ENCODE measurements at regions not wholly inside any gene's neighbourhood (a gene's known extent, or its start where the extent isn't known, plus 50 kb on each side); places are given as distances from the start of the nearest gene placed in this dataset.

- no peak for TF ChIP-seq RARB (CRISPR knock-in tag; IDR thresholded peaks at IDR 0.05)
- no peak for TF ChIP-seq ZFP30 (CRISPR knock-in tag; IDR thresholded peaks at IDR 0.05)
- TF ChIP-seq, protein P1, sequence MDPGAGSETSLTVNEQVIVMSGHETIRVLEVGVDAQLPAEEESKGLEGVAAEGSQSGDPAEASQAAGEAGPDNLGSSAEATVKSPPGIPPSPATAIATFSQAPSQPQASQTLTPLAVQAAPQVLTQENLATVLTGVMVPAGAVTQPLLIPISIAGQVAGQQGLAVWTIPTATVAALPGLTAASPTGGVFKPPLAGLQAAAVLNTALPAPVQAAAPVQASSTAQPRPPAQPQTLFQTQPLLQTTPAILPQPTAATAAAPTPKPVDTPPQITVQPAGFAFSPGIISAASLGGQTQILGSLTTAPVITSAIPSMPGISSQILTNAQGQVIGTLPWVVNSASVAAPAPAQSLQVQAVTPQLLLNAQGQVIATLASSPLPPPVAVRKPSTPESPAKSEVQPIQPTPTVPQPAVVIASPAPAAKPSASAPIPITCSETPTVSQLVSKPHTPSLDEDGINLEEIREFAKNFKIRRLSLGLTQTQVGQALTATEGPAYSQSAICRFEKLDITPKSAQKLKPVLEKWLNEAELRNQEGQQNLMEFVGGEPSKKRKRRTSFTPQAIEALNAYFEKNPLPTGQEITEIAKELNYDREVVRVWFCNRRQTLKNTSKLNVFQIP (CRISPR knock-in tag; IDR thresholded peaks at IDR 0.05; ENCODE audit: borderline replicate concordance, low read depth), result no peak
- no peak for TF ChIP-seq TSHZ2 (CRISPR knock-in tag; IDR thresholded peaks at IDR 0.05)
- no peak for TF ChIP-seq ZC3H10 (CRISPR knock-in tag; IDR thresholded peaks at IDR 0.05)
- no peak for TF ChIP-seq TOX (CRISPR knock-in tag; IDR thresholded peaks at IDR 0.05; ENCODE audit: borderline replicate concordance)
- ATAC-seq, result no peak
Measured at GRCh38 chr2:171241771-171242170, 81.1 kb upstream of the TLK1 start.

GRCh38 chr2:171238946-171239345, 78.3 kb upstream of the TLK1 start:
- no peak for ATAC-seq
- no peak for TF ChIP-seq ZC3H10 (CRISPR knock-in tag; IDR thresholded peaks at IDR 0.05)
- TF ChIP-seq PPARA (CRISPR knock-in tag; IDR thresholded peaks at IDR 0.05; ENCODE audit: borderline replicate concordance), result no peak
- TF ChIP-seq RARB (CRISPR knock-in tag; IDR thresholded peaks at IDR 0.05), result no peak
- TF ChIP-seq, protein P2, sequence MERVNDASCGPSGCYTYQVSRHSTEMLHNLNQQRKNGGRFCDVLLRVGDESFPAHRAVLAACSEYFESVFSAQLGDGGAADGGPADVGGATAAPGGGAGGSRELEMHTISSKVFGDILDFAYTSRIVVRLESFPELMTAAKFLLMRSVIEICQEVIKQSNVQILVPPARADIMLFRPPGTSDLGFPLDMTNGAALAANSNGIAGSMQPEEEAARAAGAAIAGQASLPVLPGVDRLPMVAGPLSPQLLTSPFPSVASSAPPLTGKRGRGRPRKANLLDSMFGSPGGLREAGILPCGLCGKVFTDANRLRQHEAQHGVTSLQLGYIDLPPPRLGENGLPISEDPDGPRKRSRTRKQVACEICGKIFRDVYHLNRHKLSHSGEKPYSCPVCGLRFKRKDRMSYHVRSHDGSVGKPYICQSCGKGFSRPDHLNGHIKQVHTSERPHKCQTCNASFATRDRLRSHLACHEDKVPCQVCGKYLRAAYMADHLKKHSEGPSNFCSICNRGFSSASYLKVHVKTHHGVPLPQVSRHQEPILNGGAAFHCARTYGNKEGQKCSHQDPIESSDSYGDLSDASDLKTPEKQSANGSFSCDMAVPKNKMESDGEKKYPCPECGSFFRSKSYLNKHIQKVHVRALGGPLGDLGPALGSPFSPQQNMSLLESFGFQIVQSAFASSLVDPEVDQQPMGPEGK (CRISPR knock-in tag; IDR thresholded peaks at IDR 0.05; ENCODE audit: borderline replicate concordance), result no peak
- no peak for TF ChIP-seq ZFP3 (CRISPR knock-in tag; IDR thresholded peaks at IDR 0.05)
- TF ChIP-seq, protein P3, sequence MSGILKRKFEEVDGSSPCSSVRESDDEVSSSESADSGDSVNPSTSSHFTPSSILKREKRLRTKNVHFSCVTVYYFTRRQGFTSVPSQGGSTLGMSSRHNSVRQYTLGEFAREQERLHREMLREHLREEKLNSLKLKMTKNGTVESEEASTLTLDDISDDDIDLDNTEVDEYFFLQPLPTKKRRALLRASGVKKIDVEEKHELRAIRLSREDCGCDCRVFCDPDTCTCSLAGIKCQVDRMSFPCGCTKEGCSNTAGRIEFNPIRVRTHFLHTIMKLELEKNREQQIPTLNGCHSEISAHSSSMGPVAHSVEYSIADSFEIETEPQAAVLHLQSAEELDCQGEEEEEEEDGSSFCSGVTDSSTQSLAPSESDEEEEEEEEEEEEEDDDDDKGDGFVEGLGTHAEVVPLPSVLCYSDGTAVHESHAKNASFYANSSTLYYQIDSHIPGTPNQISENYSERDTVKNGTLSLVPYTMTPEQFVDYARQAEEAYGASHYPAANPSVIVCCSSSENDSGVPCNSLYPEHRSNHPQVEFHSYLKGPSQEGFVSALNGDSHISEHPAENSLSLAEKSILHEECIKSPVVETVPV (CRISPR knock-in tag; IDR thresholded peaks at IDR 0.05), result no peak
- TF ChIP-seq ZNF8 (CRISPR knock-in tag; IDR thresholded peaks at IDR 0.05), result no peak
- TF ChIP-seq ZFP30 (CRISPR knock-in tag; IDR thresholded peaks at IDR 0.05), result no peak
- no peak for TF ChIP-seq BACH2 (CRISPR knock-in tag; IDR thresholded peaks at IDR 0.05; ENCODE audit: borderline replicate concordance)
- no peak for TF ChIP-seq ZNF565 (CRISPR knock-in tag; conservative IDR thresholded peaks at IDR 0.05; ENCODE audit: low read depth)
- TF ChIP-seq, protein P1 (CRISPR knock-in tag; IDR thresholded peaks at IDR 0.05; ENCODE audit: borderline replicate concordance, low read depth), result no peak

- ATAC-seq, result no peak
- no peak for TF ChIP-seq ISL1 (CRISPR knock-in tag; IDR thresholded peaks at IDR 0.05)
- no peak for TF ChIP-seq ZNF8 (CRISPR knock-in tag; IDR thresholded peaks at IDR 0.05)
- no peak for TF ChIP-seq CSDC2 (CRISPR knock-in tag; IDR thresholded peaks at IDR 0.05)
- TF ChIP-seq ZNF70 (CRISPR knock-in tag; IDR thresholded peaks at IDR 0.05), result no peak
- TF ChIP-seq ESRRG (CRISPR knock-in tag; IDR thresholded peaks at IDR 0.05), result no peak
- TF ChIP-seq, protein P1 (CRISPR knock-in tag; IDR thresholded peaks at IDR 0.05; ENCODE audit: borderline replicate concordance, low read depth), result no peak
- TF ChIP-seq, protein P3 (CRISPR knock-in tag; IDR thresholded peaks at IDR 0.05), result no peak
- TF ChIP-seq PPARA (CRISPR knock-in tag; IDR thresholded peaks at IDR 0.05; ENCODE audit: borderline replicate concordance), result no peak
- no peak for TF ChIP-seq TSHZ2 (CRISPR knock-in tag; IDR thresholded peaks at IDR 0.05)
- TF ChIP-seq ZFP30 (CRISPR knock-in tag; IDR thresholded peaks at IDR 0.05), result no peak
- TF ChIP-seq TOX (CRISPR knock-in tag; IDR thresholded peaks at IDR 0.05; ENCODE audit: borderline replicate concordance), result no peak
Measured at GRCh38 chr2:171237751-171238505, 77.2 kb upstream of the TLK1 start.
